ENCODE measurements at regions not wholly inside any gene's neighbourhood (a gene's known extent, or its start where the extent isn't known, plus 50 kb on each side); places are given as distances from the start of the nearest gene placed in this dataset.

GRCh38 chr15:87649175-87649574, 607.4 kb downstream of the NTRK3 start:
- TF ChIP-seq POLR2A (IDR thresholded peaks at IDR 0.05; ENCODE audit: low read depth, low read length) (no peak), PAX5 (IDR thresholded peaks at IDR 0.05; ENCODE audit: insufficient read depth, low read length, severe bottlenecking) (no peak), TAF1 (IDR thresholded peaks at IDR 0.05; ENCODE audit: low read depth, low read length) (no peak), POLR2AphosphoS5 (IDR thresholded peaks at IDR 0.05; ENCODE audit: low read depth, low read length) (no peak), SPI1 (IDR thresholded peaks at IDR 0.05; ENCODE audit: low read depth, low read length) (no peak), POU2F2 (IDR thresholded peaks at IDR 0.05; ENCODE audit: low read depth, low read length) (no peak)
